ENCODE measurements at regions not wholly inside any gene's neighbourhood (a gene's known extent, or its start where the extent isn't known, plus 50 kb on each side); places are given as distances from the start of the nearest gene placed in this dataset.

- TF ChIP-seq, protein P1, sequence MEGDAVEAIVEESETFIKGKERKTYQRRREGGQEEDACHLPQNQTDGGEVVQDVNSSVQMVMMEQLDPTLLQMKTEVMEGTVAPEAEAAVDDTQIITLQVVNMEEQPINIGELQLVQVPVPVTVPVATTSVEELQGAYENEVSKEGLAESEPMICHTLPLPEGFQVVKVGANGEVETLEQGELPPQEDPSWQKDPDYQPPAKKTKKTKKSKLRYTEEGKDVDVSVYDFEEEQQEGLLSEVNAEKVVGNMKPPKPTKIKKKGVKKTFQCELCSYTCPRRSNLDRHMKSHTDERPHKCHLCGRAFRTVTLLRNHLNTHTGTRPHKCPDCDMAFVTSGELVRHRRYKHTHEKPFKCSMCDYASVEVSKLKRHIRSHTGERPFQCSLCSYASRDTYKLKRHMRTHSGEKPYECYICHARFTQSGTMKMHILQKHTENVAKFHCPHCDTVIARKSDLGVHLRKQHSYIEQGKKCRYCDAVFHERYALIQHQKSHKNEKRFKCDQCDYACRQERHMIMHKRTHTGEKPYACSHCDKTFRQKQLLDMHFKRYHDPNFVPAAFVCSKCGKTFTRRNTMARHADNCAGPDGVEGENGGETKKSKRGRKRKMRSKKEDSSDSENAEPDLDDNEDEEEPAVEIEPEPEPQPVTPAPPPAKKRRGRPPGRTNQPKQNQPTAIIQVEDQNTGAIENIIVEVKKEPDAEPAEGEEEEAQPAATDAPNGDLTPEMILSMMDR (IDR thresholded peaks at IDR 0.05; ENCODE audit: low read depth, low read length): no peak
- TF ChIP-seq POLR2A (IDR thresholded peaks at IDR 0.05; ENCODE audit: extremely low read depth, insufficient read length): no peak
- TF ChIP-seq MAX (IDR thresholded peaks at IDR 0.05; ENCODE audit: low read depth, low read length): no peak
These were observed 153.7 kb upstream of the PRDM1 start for GRCh38 chr6:105932440-105932839.
